ENCODE measurements at regions not wholly inside any gene's neighbourhood (a gene's known extent, or its start where the extent isn't known, plus 50 kb on each side); places are given as distances from the start of the nearest gene placed in this dataset.
"Not testable (repeated sequence)": the region's sequence is repeated elsewhere in the genome, so short reads cannot be mapped to it uniquely, and the experiment has no call there.

DNA sequence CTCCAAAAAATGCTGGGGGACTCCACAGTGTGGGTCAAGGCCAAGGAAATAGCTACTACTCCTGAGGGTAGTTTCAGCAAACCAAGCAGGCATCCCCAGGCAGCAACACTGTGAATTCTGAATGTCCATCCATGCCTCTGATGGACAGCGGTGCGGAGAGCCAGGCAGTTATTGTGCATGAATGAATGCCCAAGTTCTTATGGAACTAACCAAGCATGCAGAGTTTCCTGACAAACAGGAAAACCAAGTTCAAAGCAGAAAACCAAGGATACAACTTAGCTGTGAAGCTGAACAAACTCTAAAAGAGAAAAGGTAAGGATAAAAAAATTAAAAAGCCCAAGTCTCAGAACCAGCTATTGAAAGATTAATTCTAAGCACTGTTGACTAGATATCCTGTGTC is 642.6 kb upstream of the HS3ST1 start:
- DNase-seq (ENCODE audit: low spot score) = no peak

DNA sequence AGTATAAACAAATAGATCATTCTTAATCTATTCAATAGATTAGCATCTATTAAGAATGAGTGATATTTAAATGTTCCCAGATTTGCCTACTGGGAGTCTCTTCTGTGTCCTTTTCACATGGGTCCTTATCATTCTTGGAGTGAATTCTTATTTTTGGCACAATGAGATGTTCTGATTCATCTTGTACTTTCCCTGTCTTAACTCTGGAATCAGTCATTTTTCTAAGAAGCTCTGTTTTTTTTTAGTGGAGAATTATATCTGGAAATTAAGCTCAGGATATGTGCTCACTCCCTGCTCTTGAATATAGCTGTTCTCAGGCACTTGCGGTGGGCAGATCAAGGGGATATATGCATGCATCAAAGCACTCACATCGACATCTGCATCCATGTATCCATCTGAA is 625.3 kb upstream of the HS3ST1 start:
- no peak for DNase-seq (ENCODE audit: low spot score)

DNA sequence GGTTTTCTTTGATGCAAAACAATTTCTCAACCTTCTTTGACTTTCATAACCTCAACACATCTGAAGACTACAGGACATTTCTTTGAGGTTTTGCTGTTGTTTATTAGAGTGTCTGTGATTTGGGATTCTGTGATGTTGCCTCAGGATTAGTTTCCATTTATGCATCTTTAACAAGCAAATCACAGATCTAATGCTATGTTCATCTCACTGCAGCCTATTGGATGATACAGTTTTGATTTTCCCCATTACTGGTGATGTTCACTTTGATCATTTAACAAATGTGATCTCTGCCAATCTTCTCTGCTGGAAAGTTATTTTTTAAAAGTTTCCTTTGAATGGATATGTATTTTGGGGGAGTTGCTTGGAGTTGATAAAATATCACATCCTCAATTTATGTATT is 624.9 kb upstream of the HS3ST1 start:
- DNase-seq (ENCODE audit: low spot score) = no peak

DNA sequence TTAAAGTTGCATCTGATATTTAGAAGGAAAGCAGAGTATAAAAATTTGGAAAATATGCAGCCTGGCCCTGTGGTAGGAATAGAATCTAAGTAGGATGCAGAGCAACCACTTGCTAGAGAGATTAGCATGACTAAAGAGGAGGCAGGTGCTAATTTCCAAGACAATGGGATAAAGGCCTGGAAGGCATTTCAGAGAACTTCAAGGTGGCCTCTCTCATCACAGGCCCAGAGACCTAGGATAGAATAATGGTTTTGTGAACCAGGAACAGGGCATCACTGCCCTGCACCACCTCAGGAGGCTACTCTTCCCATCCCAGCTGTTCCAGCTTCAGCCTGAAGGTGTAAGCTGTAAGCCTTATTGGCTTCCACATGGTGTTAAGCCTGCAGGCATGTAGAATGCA is 621.7 kb upstream of the HS3ST1 start:
- no peak for DNase-seq (ENCODE audit: low spot score)

DNA sequence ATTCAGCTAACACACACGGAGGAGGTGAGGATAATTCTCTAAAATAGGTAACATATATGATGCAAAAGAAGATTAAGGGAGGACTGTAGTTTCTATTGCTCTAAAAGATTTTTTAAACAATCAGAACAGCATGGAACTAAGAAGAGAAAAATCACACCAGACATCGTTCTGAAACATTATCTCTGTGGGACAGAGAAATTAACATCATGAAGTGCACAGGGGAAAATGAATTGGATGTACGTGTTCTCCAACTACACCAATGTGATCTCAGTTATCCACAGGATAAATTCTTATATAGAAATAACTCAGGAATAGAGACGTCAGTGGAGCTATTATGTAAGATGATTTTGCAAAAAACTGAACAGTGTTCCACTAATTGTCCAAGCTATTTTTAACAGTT is 614.1 kb upstream of the HS3ST1 start:
- DNase-seq (ENCODE audit: low spot score) = no peak

DNA sequence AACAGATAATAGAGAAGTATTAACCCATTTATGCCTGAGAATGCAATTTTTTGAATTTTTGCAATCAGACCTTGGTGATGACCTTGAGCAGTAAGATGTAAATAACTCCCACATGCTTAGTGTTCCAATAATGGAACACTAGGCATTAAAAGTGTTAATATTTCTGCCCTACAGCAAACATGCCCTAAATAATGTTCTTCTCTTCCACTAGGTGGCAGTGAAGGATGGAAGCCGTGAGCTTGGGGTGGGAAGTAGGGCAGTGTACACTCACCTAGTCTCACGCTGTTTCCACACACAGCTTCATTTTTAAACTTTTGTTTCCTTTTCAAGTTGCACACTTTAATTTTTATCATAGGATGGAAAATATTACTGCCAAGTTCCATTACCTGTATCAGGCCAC is 613.1 kb upstream of the HS3ST1 start:
- DNase-seq (ENCODE audit: low spot score) = no peak

DNA sequence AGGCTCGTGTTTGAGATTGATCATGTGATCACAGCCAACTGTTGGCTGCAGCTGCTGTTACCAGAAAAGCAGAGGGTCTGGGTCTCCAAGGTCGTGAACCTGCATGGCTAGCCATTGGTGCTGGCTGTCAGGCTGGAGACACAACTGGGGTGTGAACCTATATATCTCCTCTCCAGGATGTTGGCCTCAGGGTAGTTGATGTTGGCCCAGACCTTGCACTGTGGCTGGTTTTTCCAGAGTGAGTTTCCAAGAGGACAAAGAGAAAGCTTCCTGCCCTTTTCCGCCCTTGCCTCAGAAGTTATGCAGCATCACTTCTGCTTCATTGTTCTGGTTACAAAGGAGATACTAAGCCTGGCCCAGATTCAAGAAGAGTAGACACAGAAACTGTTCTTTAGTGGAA is 607.8 kb upstream of the HS3ST1 start:
- no peak for DNase-seq (ENCODE audit: low spot score)

DNA sequence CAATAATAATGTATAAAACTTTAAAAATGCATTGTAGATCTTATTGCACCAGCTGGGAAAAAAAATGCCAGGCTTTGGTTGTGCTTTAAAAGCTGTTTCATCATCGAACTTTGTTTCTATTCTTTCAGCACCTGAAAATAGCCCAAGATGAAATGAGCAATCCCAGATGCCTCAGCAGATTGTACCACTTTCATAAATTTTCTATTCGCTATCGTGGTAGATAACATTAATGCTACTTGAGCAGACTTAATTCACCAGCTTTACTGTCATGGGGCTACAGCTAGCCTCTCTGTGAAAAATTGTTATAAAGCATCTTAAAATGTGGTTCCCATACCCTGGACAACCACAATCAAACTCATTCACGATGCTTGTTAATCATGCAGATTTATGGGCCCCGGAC is 599.6 kb upstream of the HS3ST1 start:
- DNase-seq (ENCODE audit: low spot score) = no peak

DNA sequence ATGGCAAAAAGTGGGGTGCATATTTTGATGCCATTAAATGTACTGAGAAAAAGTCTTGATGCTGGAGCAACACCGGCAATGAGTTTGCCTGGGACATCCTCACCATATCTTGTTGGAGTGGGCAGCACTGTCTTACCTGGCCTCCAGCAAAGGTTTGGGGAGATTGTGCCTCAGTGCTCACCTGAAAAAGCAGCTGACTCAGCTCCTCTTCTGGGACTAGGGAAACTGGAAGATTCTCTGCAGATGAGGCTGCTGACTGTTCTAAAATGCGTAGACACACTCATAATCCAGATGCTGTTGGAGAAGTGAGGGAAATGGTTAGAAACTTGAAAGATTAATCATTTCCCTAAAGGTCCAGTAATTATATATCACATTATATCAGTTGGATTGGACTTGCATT is 593.7 kb upstream of the HS3ST1 start:
- DNase-seq (ENCODE audit: low spot score) = no peak

DNA sequence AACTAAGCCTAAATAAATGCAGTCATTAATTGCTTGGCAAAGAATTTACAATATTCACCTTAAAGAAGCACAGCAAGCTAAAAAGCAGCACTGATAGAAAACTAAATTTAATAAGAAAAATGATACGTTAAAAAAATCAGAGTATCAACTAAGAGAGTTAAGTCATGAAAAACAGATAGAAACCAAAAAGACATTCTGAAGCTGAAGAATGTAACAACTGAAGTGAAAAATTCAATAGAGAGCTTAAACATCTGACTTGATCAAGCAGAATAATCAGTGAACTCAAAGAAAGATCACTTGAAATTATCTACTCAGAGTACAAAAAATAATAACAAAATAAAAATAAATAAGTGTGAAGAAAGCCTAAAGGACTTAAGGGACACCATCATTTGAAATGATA is 588.0 kb upstream of the HS3ST1 start:
- no peak for DNase-seq (ENCODE audit: low spot score)

DNA sequence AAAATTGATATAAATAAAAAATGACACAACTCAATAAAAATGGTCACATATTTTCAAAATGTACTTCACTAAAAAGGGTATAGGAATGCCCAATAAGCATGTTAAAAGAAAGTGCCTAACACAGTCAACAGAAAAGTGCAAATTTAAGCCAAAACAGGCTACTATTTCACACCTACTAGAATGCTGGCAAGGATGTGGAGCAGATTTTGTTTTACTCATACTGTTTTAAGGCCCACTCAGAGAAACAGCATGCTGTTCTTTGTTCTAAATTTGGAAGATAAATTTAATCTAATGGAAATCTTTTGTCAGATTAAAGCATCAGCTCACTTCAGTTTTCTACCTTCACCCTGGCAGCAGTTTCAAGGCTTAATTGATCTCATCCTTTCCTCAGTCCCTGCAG is 576.8 kb upstream of the HS3ST1 start:
- no peak for DNase-seq (ENCODE audit: low spot score)

DNA sequence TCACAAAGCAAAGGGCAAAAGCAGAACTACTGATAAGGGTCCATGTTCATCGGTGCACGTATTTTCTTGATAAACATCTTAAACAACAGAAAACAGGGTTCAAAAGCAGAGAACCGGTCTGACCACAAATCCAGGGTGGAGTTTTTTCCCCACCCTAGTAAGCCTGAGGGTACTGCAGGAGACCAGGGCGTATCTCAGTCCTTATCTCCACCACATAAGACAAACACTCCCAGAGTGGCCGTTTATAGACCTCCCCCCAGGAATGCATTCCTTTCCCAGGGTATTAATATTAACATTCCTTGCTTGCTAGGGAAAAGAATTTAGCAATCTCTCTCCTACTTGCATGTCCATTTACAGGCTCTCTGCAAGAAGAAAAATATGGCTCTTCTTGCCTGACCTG is 567.9 kb upstream of the HS3ST1 start:
- DNase-seq (ENCODE audit: low spot score) = not testable (repeated sequence)

DNA sequence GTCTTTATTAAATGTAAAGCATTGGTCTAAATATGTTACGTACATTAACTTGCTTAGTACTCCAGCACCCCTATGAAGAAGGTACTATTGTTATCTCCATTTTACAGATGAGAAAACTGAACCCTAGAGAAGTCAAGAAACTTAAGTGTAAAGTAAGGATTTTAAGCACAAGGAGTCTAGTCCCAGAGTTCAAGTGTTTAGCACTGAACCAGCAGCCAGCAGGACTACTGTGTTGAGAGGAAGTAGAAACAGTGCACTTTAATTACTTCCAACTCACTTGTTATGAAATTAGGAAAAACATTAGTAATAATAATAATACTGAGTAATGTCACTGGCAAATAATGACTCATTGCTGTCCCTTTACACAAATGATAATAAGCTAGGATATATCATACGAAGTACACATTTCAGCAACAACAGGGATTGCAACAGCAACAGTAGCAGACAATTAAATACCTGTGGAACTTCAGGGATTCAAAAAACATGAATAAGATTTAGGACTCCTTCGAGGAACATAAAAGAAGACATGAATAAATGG is 548.1 kb upstream of the HS3ST1 start:
- DNase-seq (ENCODE audit: low spot score) = no peak

DNA sequence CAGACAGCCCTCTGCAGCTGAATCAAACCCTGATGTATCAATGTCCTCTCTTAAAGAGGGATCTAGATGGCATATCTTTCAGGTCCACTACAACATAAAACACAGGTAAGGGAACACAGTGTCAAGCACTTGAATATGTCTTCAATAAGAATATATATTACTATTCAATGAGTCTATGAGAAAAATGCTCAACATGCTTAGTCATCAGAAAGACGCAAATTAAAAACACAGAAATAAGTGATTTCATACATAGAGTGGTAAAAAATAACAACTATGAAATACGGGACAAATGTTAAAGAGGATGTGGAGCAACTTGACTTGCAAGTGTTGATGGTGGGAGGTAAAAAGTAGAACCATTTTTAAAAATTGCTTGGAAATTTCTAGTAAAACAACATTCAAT is 544.6 kb upstream of the HS3ST1 start:
- DNase-seq (ENCODE audit: low spot score) = no peak

DNA sequence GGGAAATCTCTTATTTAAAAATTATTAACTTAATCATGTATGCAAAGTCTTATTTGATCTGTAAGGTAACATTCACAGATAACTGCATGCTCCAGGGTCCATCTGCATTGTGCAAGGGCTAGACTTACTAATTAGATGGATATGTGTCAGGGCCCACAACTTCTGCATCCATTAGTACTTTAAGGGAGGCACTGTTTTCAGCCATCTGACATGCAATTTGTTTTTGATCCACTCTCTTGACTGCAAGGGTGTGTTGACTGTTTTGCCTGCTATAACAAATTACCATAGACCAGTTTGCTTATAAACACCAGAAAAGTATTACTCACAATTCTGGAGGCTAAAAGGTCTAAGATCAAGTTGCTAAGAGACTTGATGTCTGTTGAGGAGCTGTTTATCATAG is 542.1 kb upstream of the HS3ST1 start:
- DNase-seq (ENCODE audit: low spot score) = no peak

DNA sequence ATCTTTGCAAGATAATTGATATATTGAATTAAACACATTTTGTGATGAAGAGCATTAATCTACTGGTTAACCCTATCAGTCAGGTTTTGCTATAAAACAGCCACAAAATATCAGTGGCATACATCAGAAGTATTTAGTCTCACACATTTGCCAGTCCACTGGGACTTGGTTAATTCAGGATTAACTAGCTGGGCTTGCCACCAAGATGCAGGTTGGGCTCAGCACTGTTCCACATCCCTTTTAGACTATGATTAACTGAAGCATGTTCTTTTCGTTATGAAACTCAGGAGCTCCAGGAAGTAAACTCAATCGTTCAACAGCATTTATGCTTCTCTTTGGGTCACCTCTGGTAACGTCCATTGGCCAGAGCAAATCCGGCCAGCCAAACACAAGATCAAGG is 538.1 kb upstream of the HS3ST1 start:
- no peak for DNase-seq (ENCODE audit: low spot score)

DNA sequence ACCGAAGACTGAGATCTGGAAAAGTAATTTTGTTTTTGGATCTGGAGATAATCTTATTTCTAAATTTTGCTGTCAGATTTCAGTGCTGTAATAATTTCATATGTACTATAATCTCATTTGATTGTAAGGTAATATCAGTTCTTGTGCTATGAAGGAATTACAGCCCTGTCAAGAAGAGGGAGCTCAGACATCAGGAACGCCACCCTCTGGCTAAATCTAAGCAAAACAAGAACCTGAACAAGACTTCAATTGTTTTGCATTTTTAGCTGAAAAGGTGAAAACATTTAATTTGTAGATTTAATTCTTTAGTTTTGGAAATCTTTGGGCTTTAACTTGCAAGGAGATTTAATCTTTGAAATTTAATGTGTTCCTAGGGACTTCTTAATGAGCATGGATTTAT is 525.4 kb upstream of the HS3ST1 start:
- no peak for DNase-seq (ENCODE audit: low spot score)

DNA sequence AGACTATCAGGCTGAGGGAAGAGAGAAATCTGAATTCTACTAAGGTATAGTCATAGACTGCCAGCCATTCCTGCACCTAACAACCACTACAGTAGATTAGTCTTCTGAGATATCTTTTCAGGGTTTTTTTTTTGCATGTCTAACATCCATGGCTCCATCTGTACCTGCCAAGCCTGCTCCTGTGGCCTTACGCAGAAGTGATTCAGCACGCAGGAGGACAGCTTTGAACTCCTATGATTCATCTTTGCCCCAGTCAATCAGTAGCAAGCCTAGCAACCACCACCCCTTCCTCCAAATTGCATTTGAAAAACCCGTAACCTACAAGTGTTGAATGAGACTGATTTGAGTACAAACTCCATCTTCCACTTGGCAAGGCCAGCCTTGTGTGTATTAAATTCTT is 520.7 kb upstream of the HS3ST1 start:
- no peak for DNase-seq (ENCODE audit: low spot score)

DNA sequence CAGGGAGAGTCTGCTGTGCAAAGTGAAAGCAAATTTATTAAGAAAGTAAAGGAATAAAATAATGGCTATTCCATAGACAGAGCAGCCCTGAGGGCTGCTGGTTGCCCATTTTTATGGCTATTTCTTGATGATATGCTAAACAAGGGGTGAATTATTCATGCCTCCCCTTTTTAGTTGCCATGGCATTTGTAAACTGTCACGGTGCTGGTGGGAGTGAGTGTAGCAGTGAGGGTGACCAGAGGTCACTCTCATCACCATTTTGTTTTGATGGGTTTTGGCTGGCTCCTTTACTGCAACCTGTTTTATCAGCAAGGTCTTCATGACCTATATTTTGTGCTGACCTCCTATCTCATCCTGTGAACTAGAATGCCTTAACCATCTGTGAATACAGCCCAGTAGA is 518.9 kb upstream of the HS3ST1 start:
- DNase-seq (ENCODE audit: low spot score) = not testable (repeated sequence)

DNA sequence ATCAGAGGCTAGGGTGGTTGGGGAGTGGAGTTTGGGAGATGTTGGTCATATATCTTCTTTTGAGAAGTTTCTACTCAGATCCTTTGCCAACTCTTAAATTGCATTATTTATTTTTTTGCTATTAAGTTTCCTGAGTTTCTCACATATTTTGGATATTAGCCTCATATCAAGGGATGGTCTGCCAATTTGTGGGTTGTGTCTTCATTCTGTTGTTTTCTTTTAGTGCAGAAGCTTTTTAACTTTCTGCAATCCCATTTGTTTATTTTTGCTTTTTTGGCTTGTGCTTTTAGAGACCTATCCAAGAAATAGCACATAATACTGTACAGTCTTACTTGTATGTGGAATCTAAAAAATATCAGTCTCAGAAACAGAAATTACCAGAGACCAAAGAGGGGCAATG is 509.2 kb upstream of the HS3ST1 start:
- DNase-seq (ENCODE audit: low spot score) = no peak

DNA sequence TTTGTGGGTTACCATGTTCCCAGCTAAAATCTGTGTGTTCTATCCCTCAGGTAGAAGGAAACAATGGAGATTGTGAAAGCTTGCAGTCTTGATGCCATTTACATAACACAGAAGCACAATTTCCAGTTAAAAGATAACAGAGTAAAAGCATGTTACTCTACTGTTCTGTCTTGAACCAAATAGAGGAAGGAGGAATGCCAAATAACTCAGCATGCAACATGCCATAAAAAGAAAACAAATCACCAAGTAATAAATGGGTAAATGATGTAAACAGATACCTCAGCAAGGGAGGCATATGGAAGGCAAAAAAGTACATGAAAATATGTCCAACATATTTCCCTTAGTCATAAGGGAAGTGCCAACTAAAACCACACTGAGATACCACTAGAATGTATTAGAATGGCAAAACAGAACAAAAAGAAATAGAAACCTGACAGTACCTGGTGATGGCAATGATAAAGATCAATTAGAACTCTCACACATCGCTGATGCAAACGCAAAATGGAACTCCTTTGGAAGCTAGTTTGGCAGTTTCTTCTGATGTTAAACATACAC is 502.6 kb upstream of the HS3ST1 start:
- no peak for DNase-seq (ENCODE audit: low spot score)

DNA sequence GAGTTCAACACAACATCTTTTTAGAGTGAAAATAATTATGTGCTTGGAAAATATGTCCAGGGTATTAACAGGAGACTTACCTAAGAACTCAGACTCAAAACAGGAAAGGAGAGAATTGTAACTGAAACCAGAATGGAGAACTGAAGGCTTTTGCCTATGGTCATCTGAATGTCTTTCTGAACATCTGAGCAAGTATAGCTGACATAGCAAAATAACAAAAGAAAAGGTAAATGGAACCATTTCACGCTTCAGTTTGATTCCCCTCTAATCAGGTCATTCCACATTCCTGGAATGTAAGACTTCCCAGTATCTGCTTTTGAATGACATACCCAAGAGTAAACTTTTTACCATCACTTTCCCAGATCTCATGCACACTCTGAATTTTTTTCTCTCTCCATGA is 500.4 kb upstream of the HS3ST1 start:
- DNase-seq (ENCODE audit: low spot score) = no peak

DNA sequence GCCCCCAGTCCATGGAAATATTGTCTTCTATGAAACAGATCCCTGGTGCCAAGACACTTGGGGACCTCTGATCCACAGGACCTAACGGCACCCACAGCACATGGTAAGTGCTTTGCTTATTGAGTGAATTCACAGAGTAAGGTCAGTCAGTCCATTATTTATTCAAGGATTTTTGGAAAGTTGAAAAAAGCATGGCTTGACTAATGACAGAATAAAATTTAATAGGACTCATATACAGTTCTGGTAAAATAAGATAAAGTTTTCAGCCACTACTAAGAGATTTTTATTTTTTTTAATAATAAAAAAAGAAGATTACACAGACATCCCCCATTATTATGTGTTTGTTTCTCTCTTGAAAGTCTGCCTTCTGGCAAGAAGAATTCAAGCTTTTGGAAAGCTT is 490.6 kb upstream of the HS3ST1 start:
- DNase-seq (ENCODE audit: low spot score) = no peak

DNA sequence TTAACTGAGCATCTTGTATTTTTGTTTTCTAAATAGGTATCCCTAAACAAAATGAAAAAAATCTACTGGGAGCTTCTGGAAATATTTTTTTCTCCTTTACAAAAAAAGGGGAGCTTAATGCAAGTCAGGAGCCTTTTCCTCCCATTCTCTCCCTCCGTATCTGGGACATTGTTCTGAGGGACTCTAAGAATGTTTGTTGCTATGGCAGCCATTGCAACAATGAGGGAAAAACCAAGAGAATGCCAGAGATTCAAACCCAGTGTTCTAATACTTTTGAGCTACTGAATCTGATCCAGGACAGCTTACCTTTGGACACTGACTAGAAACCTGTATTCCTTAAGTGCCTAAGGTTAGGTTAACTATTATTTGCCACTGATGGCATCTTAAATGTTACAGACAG is 485.7 kb upstream of the HS3ST1 start:
- DNase-seq (ENCODE audit: low spot score) = no peak

DNA sequence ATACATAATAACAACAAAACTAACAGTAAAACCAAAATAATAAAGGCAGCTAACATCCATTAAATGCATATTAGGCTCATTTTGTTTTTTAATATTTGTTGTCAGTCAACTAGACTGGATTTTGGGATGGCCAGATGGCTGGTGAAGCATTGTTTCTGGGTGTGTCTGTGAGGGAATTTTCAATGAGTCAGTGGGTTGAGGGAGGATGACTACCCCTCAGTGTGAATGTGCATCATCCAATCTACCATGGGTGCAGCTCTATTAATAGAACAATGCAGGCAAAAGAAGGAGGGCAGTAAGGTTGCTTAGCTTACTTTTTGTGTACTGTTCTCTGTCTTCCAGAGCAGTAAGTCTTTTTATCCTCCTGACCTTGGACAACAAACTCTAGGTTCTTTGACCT is 484.2 kb upstream of the HS3ST1 start:
- DNase-seq (ENCODE audit: low spot score) = no peak

All from hepatic stellate cell (primary cell).